RPMI7951 (cell line): ENCODE measurements at regions not wholly inside any gene's neighbourhood (a gene's known extent, or its start where the extent isn't known, plus 50 kb on each side); places are given as distances from the start of the nearest gene placed in this dataset.
"Not testable (repeated sequence)": the region's sequence is repeated elsewhere in the genome, so short reads cannot be mapped to it uniquely, and the experiment has no call there.

Source experiments
- DNase-seq: peaks from one replicate; pipeline ENCODE4 v3.0.0-alpha.2; 2012; ENCODE audit warnings: low read depth

DNA sequence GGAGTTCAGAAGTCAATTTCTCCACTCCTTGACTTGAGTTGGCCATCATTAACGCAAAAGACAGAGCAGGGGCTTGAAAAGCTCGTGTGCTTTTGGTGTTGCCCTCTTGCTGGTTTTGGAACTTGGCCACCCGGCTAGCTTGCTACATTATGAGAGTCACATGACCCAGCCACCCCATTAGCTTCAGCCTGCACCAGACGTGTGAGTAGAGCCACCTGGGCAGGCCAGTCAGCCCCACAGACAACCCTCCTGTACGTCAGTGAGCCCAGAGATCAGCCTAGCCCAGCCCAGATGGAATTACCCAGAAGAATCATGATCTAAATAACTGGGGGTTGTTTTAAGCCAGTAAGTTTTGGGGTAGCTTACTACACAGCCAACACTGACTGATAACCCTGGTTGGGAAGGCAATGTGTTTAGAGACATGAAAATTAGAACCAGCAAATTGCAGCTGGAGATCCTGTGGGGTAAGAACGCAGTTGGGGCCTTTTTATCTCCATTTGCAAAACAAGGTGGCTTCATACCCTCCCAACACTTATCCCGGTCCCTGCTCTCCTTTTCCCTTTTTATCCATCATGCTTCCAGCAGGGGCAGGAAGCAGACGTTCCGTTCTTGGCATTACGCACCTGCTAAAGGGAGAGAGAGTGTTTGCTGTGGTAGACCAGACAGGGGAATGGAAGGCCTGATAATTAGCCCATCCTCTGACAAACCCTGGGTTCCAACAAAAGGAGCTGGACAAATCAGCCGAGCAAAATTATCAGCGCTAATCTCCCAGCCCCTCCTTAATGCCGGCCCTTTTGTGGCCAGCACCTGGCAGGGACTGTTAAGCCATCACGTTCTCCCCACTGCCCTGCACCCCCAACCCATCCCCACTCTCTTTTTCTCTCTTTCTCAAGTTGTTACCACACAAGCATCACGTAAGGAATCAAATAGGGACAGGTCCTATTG, 548.7 kb upstream of the CADM1 start:
- DNase-seq: no peak

DNA sequence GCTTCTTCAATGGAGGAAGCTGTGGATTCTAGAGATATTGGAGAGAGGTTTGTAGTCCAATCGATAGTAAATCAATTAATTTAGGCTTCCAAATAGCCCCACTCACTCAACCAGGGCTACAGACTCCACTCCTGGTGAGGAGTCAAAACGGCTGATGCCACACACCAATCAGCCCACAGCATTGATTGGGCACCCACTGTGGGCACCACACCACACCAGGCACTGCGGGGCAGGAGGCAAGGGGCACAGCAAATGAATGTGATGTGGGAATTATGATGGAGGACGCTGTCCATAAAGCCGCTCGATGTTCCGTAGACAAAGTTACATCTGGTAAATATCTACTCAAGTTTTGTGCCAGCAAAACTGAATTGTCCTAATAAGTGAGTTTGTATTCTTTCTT, 547.3 kb upstream of the CADM1 start:
- no peak for DNase-seq

DNA sequence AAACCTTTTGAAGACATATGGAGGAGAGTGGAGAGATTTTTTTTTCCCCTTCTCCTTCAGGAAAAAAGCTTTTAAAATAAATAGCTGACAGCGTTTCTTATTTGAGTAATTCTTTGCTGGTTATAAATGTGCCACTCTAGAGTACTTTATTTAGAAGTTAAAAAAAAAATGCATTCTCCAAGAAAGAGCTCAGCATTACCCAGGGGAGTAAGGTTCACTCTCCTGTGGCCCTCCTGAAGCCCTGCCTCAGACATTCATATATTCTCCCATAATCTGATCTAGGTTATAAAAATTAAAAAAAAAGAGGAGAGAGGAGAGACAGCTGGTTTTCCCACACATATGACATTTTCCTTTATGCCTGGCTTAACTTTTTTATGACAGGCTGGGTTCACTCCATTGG, 545.2 kb upstream of the CADM1 start:
- no peak for DNase-seq

DNA sequence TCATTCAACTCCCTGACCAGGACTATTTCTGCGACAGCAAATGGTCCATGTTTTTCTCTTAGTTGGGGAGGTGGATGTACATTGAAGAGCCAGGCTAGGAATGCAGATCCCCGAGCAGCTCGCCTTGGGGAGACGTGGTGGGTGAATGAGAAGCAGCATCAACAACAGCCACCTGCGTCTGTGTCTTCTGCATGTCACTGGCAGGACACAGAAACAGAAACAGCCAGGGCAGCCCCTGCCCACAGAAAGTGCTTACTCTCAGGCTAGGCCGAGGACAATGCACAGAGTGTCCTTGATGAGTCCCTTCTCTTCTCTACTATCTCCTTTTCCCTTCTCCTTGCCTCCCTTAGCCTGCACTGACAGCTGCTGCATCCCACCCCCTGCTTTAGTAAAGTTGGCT, 541.9 kb upstream of the CADM1 start:
- no peak for DNase-seq

DNA sequence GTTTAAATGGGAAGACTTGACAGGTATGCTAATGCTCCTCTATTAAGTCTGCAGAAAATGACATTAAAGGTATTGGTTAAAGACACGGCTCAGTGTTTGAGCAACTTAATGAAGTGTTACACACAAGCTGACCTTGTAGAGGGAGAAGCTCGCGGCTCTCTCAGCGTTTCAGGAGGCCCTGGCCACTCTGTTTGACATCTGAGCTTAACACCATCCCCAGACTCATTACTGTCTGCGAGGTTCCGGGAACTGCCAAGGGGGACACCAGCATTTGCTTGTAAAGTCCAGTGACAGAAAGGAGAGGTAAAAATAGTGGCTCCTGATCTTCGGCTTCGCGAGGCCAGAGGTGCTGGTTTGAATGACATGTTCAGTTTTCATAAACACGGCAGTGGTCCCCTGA, 540.7 kb upstream of the CADM1 start:
- DNase-seq: no peak

DNA sequence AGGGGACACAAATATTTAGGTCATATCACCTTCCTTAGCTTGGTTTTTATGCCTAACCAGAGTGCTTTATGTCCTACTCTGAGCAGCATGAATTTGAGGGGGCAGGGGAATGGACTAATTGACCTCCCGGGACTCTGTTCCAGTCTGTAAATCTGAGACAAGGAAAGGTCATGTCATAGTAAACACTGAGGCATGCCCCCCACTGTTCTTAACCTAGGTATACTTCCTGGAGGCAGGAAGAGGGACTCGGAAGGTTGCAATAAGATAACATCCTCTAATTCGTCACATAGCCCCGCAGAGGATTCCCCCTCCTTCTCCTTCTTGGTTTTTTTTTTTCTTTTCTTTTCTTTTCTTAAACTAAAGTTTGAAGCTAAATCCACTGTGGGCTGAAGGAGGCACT, 540.3 kb upstream of the CADM1 start:
- no peak for DNase-seq

DNA sequence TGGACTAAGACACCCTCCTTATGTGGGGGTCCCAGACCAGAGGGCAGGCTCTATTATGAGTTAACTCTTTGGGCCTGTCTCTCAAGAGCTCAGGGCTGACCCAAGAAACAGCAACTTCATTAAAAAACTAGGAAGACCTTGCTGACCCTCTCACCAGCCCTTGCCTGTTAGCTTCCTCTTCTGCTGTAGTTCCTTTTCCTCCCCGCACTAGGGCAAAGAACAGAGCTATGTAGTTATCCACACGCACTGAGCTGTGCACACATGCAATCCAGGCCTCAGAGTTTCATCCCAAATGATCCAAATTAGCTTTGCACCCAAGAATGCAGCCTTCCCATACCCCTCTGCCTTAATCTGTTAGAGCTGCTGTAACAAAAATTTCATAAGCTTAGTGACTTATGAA, 539.6 kb upstream of the CADM1 start:
- no peak for DNase-seq

DNA sequence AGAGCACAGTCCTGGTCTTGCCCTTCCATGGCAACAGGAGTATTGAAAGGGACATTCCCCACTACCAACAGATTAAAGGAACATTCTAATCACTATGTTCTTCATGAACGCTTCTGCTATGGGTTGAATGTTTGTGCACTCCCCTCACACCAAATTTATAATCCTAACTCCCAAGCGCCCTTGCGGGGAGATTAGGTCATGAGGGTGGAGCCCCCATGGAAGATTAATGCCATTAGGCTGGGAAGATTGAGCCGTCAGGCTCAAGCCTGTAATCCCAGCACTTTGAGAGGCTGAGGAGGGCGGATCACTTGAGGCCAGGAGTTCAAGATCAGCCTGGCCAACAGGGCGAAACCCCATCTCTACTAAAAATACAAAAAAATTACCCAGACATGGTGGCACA, 538.8 kb upstream of the CADM1 start:
- DNase-seq: not testable (repeated sequence)

DNA sequence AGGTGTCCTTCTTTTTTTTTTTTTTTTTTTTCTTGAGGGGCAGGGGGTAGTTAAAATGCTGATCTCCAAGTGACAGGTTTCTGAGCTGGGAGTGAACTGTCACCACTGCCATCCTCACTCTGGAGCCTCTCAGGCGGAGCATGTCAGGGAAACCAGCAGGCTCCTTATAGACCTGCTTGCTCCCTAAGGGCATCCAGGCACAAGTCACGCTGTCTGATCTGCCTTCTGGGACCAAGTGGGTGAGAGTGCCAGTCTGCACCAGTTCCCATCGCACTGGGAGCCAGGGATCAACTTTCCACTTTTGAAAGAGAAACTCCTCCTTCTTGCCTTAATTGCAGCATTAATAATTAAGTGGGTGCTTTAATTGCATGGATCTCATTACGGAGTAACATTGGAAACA, 537.9 kb upstream of the CADM1 start:
- DNase-seq: no peak

DNA sequence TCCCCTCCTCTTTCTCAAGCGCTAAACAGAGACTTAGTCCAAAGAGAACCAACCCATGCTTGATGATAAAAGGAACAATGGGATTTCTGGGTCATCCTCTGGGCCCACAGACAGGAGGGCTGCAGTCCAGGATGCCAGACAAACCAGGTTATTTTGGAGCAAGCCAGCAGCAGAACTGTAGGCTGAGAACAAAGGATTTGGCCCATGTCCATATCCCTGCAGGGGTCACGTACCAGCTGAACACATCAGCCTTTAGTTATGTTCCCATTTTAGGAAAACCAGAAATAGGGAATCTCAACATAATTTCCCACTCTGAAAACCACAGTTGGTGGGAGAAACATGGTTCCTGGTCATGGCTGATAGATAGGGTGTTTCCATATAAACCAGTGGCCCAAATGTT, 533.6 kb upstream of the CADM1 start:
- peak; percentile 86 for DNase-seq

DNA sequence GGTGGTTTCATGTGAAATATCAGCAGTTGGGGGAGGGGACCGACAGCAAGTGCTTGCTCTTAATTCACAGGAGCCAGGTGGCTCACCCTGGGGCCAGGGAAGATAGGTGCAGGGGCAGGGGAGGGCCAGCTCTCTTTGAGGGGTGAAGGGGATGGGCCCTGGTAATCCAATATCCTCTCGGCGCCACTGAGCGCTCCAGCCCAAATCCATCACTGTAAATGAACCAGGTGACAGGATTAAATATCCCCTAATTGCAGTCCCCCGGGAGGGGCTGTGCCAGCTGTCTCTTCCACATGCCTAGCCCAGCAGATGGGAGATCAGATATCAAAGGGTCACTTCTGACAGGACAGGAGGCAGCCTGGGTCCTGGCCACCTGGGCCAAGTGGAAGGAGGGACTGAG, 531.8 kb upstream of the CADM1 start:
- no peak for DNase-seq

DNA sequence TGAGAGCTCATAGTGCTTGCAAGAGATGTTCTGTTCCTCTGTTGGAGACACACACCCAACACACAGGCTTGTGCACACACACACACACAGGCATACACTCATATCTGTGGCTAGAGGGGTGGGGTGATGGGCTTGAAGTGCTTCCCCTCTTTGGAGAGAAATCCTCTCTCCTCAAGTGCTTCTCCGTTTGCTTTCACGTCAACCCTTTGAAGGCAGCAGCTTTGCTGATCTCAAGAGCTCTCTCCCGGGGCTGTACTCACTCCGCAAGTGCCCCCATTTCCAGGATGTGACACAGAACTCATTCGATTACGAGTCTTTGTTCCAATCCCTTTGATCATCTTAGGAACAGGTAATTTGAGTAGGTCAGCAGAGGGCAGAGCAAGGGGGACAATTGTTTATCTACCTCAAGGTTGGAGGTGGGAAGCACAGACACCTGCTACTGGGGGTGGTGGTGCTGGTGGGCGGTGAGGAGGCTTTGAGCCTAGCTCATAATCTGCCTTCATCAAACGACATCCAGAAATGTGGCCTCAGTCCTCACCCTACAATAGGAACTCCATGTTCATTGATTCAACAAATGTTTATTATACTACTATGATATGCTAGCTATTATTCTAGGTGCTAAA, 529.8 kb upstream of the CADM1 start:
- no peak for DNase-seq

DNA sequence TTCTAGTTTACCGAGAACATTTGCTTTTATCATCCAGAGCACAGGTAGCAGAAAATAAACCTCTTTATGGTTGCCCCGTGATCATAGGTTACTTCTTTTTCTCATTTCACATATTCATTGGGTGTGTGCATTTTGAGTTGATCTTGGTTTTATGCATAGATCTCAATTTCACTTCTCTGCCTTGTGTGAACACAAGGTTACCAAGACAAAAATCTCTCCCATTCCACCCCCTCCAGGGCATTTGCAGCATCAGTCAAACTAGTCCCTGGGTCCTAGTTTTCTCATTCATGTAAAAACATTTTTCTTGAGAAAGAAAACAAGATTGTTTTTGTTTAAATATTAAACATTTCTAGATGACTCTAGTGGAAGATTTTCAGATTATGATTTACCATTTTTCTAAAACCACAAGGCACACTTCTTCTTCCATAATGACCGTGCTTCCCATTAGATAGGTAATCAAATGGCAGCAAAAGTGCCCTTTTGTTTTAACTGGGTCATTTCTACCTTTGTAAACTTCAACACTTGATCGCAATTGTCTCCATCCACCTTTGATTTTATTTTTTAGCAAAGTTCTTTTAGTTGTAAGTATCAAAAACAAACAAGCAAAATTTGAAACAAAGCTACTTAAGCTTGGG, 526.6 kb upstream of the CADM1 start:
- no peak for DNase-seq

DNA sequence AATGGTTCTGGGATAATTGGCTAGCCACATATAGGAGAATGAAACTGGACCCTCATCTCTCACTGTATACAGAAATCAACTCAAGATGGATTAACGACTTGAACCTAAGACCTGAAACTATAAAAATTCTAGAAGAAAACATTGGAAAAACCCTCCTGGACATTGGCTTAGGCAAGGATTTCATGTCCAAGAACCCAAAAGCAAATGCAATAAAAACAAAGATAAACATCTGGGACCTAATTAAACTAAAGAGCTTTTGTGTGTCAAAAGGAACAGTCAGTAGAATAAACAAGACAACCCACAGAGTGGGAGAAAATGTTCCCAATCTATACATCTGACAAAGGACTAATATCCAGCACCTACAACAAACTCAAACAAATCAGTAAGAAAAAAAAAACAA, 524.3 kb upstream of the CADM1 start:
- DNase-seq: not testable (repeated sequence)

DNA sequence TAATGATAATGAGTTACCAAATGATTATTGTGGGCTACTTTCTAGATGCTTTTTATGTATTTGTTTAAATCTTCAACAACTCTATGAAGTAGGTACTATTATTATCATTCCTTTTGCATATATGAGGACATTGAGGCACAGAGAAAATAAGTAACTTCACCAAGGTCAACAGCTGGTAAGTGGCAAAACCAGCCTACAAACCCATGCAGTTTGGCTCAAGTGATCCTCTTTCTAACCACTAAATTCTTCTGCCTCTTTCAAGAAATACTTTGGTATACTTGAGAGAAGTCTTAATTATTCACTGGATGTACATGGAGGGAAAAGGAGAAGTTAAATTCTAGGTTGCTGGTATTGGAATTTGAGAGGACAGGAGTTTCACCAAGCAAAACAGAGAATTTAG, 495.2 kb upstream of the CADM1 start:
- no peak for DNase-seq

DNA sequence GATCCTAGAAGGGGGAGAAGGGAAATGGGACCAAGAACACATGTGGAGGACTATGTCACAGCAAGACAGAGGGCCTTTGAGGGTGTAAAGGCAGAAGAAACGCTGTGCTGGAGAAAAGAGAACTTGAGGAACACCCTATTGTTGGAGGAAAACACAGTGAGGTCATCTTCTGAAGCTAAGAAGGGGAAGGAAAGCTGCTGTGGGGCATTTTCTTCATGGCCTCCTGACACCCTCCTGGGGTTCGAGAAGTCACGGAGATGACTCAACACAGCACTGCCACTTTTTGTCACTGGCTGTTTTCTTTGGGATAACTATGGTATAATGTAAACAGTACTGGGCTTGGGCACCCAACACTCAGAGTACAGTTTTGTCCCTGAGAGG, 492.6 kb upstream of the CADM1 start:
- no peak for DNase-seq

DNA sequence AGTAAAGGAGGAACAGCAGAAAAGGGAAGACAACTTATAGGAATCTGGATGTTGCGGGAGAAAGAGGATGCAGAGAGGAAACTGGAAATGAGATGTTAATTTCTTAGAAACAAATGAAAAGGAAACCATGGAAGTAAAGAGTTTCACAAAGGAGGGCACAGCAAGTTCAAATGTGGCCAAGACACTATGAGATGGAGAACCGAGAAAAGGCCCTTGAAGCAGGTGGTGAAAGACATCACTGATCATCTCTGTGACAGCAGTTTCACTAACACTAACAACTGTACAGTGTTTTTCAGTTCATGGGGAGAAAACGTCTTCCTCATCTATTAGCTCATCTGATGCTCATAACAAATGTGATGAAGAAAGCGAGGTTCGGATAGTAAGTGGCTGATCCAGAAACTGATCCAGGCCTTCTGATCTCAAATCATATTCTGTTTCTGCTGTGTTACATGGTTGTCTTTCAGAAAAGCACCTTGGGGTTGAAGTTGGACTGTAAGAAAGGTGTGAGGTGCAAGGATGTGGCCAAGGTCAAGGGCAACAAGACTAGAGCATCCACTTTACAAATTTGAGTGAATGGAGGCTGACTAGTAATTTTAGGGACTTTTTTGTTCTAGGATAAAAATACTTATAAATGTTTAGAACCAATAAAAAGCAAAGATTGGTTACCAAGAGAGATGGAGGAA, 492.1 kb upstream of the CADM1 start:
- no peak for DNase-seq

DNA sequence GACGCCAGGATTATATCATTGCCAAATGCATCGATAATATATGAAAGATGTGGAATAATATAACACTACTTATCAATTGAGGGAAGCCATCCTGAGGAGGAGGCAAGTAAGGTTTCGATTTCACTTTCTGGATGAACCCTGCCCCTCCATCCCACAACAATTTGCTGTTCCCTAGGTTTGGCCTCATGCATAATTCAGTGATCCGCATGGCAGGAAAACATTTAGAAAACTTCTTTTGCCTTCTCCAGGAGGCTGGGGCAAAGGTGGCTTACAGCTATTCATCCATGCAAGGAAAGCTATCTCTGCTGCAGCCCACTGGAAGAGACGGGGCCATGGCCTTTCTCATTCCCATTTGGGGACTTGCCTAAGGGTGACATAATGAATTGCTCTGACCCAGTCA, 489.4 kb upstream of the CADM1 start:
- DNase-seq: no peak

DNA sequence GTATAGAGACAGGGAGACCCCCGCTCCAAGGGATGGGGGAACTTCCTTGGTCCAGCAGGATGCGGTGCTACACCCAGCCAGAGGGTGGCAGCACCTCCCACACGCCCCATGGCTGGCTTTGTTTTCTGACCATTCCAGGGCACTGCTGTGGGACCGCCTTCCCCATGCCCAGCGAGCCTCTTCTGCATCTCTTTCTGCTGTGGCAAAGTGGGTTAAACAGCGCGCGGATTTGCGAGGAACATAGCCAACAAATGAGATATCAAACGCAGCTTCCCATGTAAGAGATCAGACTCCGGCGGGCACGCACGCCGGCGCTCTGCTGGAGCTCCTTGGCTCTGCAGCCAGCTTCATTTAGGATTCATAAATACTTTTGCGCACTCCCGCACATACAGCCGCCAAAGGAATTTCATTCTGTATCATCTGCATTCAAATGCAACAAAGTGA, 485.8 kb upstream of the CADM1 start:
- DNase-seq: no peak

DNA sequence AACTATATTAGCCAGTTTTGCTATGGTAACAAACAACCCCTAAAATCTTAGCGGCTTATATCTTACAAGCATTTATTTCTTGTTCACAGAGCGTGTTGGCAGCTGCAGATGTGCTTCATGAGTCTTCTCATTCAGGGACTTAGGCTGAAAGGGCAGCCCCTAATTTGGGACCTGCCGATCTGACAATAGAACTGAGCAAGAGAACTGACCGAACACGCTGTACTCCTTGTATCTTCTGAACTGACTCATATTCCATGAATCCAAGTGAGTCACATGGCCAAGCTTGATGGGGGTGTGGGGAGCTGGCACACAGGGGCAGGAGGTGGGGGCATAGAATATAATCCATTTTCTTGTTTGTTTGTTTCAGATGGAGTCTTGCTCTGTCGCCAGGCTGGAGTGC, 481.7 kb upstream of the CADM1 start:
- no peak for DNase-seq

DNA sequence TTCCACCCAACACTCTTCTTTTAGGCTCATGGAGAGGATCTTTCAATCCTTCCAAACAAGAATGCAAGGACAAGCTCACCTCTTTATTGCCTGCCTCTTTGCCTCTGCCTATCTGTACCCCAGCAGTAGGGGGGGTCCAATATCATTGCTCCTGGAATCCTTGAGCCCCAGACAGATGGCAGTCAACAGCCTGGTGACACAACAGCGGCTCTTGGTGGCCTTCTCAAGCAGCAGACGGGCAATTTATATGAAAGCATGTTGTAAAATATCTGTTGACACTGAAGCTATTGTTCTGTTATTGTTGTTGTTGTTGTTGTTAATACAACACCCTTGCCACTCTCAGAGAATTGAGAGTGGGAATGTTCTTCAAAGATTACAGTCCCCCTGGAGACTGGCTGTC, 480.0 kb upstream of the CADM1 start:
- no peak for DNase-seq

DNA sequence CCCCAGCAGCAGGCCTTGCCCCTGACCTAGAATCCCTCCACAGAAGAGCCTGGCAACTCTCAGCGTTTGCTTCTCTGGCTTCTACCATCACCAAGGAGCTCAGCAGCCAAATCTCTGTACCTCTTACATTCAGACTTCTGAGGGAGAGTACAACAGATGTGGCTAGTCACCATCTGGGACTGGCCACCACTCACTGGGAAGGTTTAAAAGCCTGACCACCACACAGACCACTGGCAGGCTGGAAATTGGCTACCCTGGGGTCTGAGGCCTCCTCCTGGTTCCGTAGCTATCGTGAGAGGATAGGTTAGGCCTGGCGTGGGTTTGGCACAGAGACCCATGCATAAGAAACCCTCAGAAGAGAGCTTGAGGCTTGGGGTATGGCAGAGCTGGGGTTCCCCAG, 478.5 kb upstream of the CADM1 start:
- no peak for DNase-seq
